ENCODE measurements at regions not wholly inside any gene's neighbourhood (a gene's known extent, or its start where the extent isn't known, plus 50 kb on each side); places are given as distances from the start of the nearest gene placed in this dataset.

- TF ChIP-seq CTCF (IDR thresholded peaks at IDR 0.05; ENCODE audit: insufficient read depth, low read length, poor library complexity, severe bottlenecking) (no peak), EZH2phosphoT487 (conservative IDR thresholded peaks at IDR 0.05; ENCODE audit: low read length) (no peak)
These were observed 188.1 kb downstream of the SLITRK5 start for GRCh38 chr13:87859261-87859660.
